ENCODE measurements at regions not wholly inside any gene's neighbourhood (a gene's known extent, or its start where the extent isn't known, plus 50 kb on each side); places are given as distances from the start of the nearest gene placed in this dataset.

DNA sequence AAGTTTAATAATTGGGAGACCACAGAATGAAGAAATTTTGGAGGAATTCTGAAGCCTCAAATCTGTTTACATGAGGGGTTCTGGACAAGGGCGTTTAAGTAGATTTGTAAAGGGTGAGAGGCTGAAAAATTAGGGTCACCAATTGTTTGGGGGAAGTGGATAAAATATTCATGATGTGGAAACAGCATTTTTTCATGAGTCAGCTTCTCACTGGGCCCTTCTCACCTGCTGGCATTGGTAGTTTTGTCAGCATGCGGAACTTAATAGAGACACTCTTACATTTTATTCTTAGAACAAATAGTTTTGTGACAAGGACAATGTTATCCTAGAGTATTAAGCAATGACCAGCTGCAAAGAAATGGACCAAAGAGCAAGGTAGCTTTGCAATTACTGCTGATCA is 634.4 kb downstream of the LRFN5 start:
- TF ChIP-seq EP300 (IDR thresholded peaks at IDR 0.05) (no peak), CTCF (IDR thresholded peaks at IDR 0.05) (no peak), POLR2A (IDR thresholded peaks at IDR 0.05) (no peak)
